Esophagus muscularis mucosa (tissue), 4 donors: ENCODE measurements at regions not wholly inside any gene's neighbourhood (a gene's known extent, or its start where the extent isn't known, plus 50 kb on each side); places are given as distances from the start of the nearest gene placed in this dataset.

Source experiments
- EP300 ChIP-seq: sonication (generic); formaldehyde crosslinking; IDR thresholded peaks from one replicate; pipeline ENCODE4 v1.6.1; 2017; ENCODE audit warnings: antibody characterized with exemption
- POLR2AphosphoS5 ChIP-seq, 2 donors: sonication (generic); formaldehyde crosslinking; IDR thresholded peaks; one replicate each; pipeline ENCODE4 v1.6.1; 2017; ENCODE audit warnings: antibody characterized with exemption in 2 of 2
- TF ChIP-seq, protein P1 (sequence below), 3 experiments: fragments of 200-600 bp in 2 of 3; fragments of 450-650 bp in 1 of 3; sonication (generic) in 2 of 3; IDR thresholded peaks; one replicate each; pipeline ENCODE4 v1.5.1; 2017 to 2019; ENCODE audit warnings: antibody characterized with exemption in 3 of 3, mild to moderate bottlenecking in 2 of 3, moderate library complexity in 1 of 3

DNA sequence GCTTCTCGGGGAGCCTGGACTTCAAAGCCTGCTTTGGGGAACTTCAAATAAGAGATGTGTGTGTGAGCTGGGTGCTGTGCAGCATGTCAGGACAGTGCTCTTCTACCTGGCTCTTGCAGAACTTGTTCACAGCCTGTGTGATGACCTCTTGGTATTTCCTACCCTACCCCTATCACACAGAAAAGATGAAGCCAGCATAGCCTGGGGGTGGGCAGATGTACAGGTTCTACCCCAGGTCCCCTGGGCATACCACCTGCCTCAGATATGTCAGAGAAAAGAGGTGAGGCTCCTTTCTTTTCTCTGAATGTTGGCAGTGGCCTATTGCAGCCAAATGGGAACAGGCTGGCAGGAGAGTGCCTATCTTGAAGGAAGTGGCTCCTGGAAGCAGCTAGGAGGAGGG, 111.7 kb upstream of the ALG10B start:
- TF ChIP-seq POLR2AphosphoS5 (IDR thresholded peaks at IDR 0.05) (no peak), EP300 (no peak)
- TF ChIP-seq, protein P1, sequence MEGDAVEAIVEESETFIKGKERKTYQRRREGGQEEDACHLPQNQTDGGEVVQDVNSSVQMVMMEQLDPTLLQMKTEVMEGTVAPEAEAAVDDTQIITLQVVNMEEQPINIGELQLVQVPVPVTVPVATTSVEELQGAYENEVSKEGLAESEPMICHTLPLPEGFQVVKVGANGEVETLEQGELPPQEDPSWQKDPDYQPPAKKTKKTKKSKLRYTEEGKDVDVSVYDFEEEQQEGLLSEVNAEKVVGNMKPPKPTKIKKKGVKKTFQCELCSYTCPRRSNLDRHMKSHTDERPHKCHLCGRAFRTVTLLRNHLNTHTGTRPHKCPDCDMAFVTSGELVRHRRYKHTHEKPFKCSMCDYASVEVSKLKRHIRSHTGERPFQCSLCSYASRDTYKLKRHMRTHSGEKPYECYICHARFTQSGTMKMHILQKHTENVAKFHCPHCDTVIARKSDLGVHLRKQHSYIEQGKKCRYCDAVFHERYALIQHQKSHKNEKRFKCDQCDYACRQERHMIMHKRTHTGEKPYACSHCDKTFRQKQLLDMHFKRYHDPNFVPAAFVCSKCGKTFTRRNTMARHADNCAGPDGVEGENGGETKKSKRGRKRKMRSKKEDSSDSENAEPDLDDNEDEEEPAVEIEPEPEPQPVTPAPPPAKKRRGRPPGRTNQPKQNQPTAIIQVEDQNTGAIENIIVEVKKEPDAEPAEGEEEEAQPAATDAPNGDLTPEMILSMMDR (IDR thresholded peaks at IDR 0.05) = no peak
